ENCODE measurements at regions not wholly inside any gene's neighbourhood (a gene's known extent, or its start where the extent isn't known, plus 50 kb on each side); places are given as distances from the start of the nearest gene placed in this dataset.

- Histone ChIP-seq H3K27ac (no peak overlapping the region), H3K9me3 (no peaks in the 10 kb centered on the region), H3K4me1 (no peaks in the 10 kb centered on the region), H3K4me3 (no peak overlapping the region), H3K4me2 (no peak overlapping the region)
- TF ChIP-seq ZFP36 (IDR thresholded peaks at IDR 0.05; ENCODE audit: borderline replicate concordance, partially characterized antibody) (no peak), BCL3 (IDR thresholded peaks at IDR 0.05) (no peak), HES2 (IDR thresholded peaks at IDR 0.05) (no peak), CBX2 (IDR thresholded peaks at IDR 0.05; ENCODE audit: borderline replicate concordance, low read depth) (no peak), POLR2AphosphoS2 (conservative IDR thresholded peaks at IDR 0.05; ENCODE audit: low read length) (no peak), ZNF302 (CRISPR knock-in tag; IDR thresholded peaks at IDR 0.05) (no peak), NR3C1 (IDR thresholded peaks at IDR 0.05) (no peak), CHD4 (IDR thresholded peaks at IDR 0.05; ENCODE audit: borderline replicate concordance) (no peak), ZSCAN20 (CRISPR knock-in tag; IDR thresholded peaks at IDR 0.05) (no peak), CBX8 (IDR thresholded peaks at IDR 0.05) (no peak), E2F6 (IDR thresholded peaks at IDR 0.05; ENCODE audit: borderline replicate concordance, low read depth) (no peak), ZC3H11A (IDR thresholded peaks at IDR 0.05) (no peak), HOXB13 (CRISPR knock-in tag; IDR thresholded peaks at IDR 0.05; ENCODE audit: low read depth) (no peak), FOSL2 (IDR thresholded peaks at IDR 0.05) (no peak), FOSL2 (CRISPR knock-in tag; IDR thresholded peaks at IDR 0.05) (no peak), SMC3 (IDR thresholded peaks at IDR 0.05) (no peak)
- WGBS (ENCODE audit: missing lambda C conversion rate) = 1% methylated on average over 3 of the region's 3 CpGs
- FAIRE-seq = no peak
- ChIA-PET CTCF (no interaction called here), POLR2A (no interaction called here)
- DNase-seq (ENCODE audit: low read depth in 1 of 2, low spot score in 1 of 2) = no peak
- ATAC-seq = no peak
Observed at GRCh38 chr1:238223076-238223640, 332.4 kb upstream of the ZP4 start.

GRCh38 chr1:238221738-238222137 lies 331.0 kb upstream of the ZP4 start:
- ChIA-PET POLR2A (no interaction called here), CTCF (no interaction called here)
- no peak for ATAC-seq
- DNase-seq (ENCODE audit: low read depth in 1 of 2, low spot score in 1 of 2) = no peak
- Histone ChIP-seq H3K4me2 (no peak overlapping the region), H3K27ac (no peak overlapping the region), H3K4me1 (no peaks in the 10 kb centered on the region), H3K9me3 (no peaks in the 10 kb centered on the region), H3K4me3 (no peak overlapping the region)
- no peak for TF ChIP-seq JUN (IDR thresholded peaks at IDR 0.05)
- no peak for TF ChIP-seq RFX5 (IDR thresholded peaks at IDR 0.05)
- no peak for TF ChIP-seq SMC3 (IDR thresholded peaks at IDR 0.05)
- TF ChIP-seq BCL3 (IDR thresholded peaks at IDR 0.05) = no peak
- no peak for TF ChIP-seq BHLHE40 (IDR thresholded peaks at IDR 0.05; ENCODE audit: low read depth, low read length)
- TF ChIP-seq CTCF (IDR thresholded peaks at IDR 0.05) = no peak
- no peak for TF ChIP-seq MAX (IDR thresholded peaks at IDR 0.05)
- no peak for TF ChIP-seq NFE2L2 (conservative IDR thresholded peaks at IDR 0.05; ENCODE audit: low read length)
- TF ChIP-seq FOXS1 (CRISPR knock-in tag; IDR thresholded peaks at IDR 0.05) = no peak
- TF ChIP-seq CBX8 (IDR thresholded peaks at IDR 0.05) = no peak
- no peak for TF ChIP-seq HMGXB4 (CRISPR knock-in tag; IDR thresholded peaks at IDR 0.05; ENCODE audit: borderline replicate concordance)
- TF ChIP-seq ZSCAN20 (CRISPR knock-in tag; IDR thresholded peaks at IDR 0.05) = no peak
- TF ChIP-seq HOXB5 (CRISPR knock-in tag; IDR thresholded peaks at IDR 0.05) = no peak
- no peak for TF ChIP-seq NR3C1 (IDR thresholded peaks at IDR 0.05)
- TF ChIP-seq MAZ (IDR thresholded peaks at IDR 0.05; ENCODE audit: borderline replicate concordance, low read depth, low read length) = no peak
- no peak for TF ChIP-seq HDAC2 (IDR thresholded peaks at IDR 0.05)
- FAIRE-seq = no peak
- 1% methylated on average over 4 of the region's 4 CpGs for WGBS (ENCODE audit: missing lambda C conversion rate)
